HG02623 (cell line): ENCODE measurements at regions not wholly inside any gene's neighbourhood (a gene's known extent, or its start where the extent isn't known, plus 50 kb on each side); places are given as distances from the start of the nearest gene placed in this dataset.
"Not testable (repeated sequence)": the region's sequence is repeated elsewhere in the genome, so short reads cannot be mapped to it uniquely, and the experiment has no call there.

Source experiments
- ATAC-seq: cut with Tn5 transposase; IDR thresholded peaks from one replicate; pipeline ENCODE4 v1.9.1; 2021; ENCODE audit warnings: moderate library complexity; ENCODE audit not compliant: unreplicated experiment

GRCh38 chr4:53699310-53699709, 108.0 kb upstream of the LNX1 start:
- ATAC-seq: not testable (repeated sequence)

- no peak for ATAC-seq
Observed at GRCh38 chr4:53697016-53697685, 105.9 kb upstream of the LNX1 start.

GRCh38 chr4:53695540-53696463, 104.5 kb upstream of the LNX1 start:
- ATAC-seq: peak; percentile 89

- no peak for ATAC-seq
Observed at GRCh38 chr4:53694666-53695065, 103.4 kb upstream of the LNX1 start.

GRCh38 chr4:53693909-53694308, 102.6 kb upstream of the LNX1 start:
- ATAC-seq: no peak

- ATAC-seq: no peak
Observed at GRCh38 chr4:53693408-53693807, 102.1 kb upstream of the LNX1 start.

- ATAC-seq: peak; percentile 88
Observed at GRCh38 chr4:53688186-53688790, 97.0 kb upstream of the LNX1 start.

GRCh38 chr4:53686521-53686920, 95.2 kb upstream of the LNX1 start:
- ATAC-seq: no peak

- no peak for ATAC-seq
Observed at GRCh38 chr4:53684136-53685130, 93.1 kb upstream of the LNX1 start.

GRCh38 chr4:53682908-53683307, 91.6 kb upstream of the LNX1 start:
- ATAC-seq: no peak

GRCh38 chr4:53682196-53682595, 90.9 kb upstream of the LNX1 start:
- ATAC-seq: no peak

GRCh38 chr4:53680598-53680997, 89.3 kb upstream of the LNX1 start:
- ATAC-seq: no peak

GRCh38 chr4:53680168-53680567, 88.9 kb upstream of the LNX1 start:
- ATAC-seq: no peak

- no peak for ATAC-seq
Observed at GRCh38 chr4:53676402-53676871, 85.2 kb upstream of the LNX1 start.

- ATAC-seq: no peak
Observed at GRCh38 chr4:53674903-53675302, 83.6 kb upstream of the LNX1 start.

GRCh38 chr4:53672873-53673272, 81.6 kb upstream of the LNX1 start:
- ATAC-seq: no peak

- no peak for ATAC-seq
Observed at GRCh38 chr4:53671757-53672156, 80.5 kb upstream of the LNX1 start.

- ATAC-seq: no peak
Observed at GRCh38 chr4:53659737-53660136, 68.5 kb upstream of the LNX1 start.

- no peak for ATAC-seq
Observed at GRCh38 chr4:53659112-53659511, 67.8 kb upstream of the LNX1 start.

- no peak for ATAC-seq
Observed at GRCh38 chr4:53658029-53658428, 66.7 kb upstream of the LNX1 start.
